Testis (tissue), 2 donors: ENCODE measurements at regions not wholly inside any gene's neighbourhood (a gene's known extent, or its start where the extent isn't known, plus 50 kb on each side); places are given as distances from the start of the nearest gene placed in this dataset.

Source experiments
- DNase-seq: peaks from one replicate; pipeline ENCODE4 v3.0.0-alpha.2; 2019
- H3K27ac ChIP-seq, 2 donors: fragments of 200-600 bp; sonication (generic); one replicate each; pipeline ENCODE4 v1.5.1; 2019
- H3K27me3 ChIP-seq: fragments of 200-600 bp; sonication (generic); one replicate; pipeline ENCODE4 v1.5.1; 2019
- H3K36me3 ChIP-seq: fragments of 200-600 bp; sonication (generic); one replicate; pipeline ENCODE4 v1.5.1; 2017; ENCODE audit warnings: low read depth; ENCODE audit errors: missing control alignments
- H3K4me1 ChIP-seq: fragments of 200-600 bp; sonication (generic); one replicate; pipeline ENCODE4 v1.5.1; 2019
- H3K4me3 ChIP-seq, 2 donors: fragments of 200-600 bp; sonication (generic); one replicate each; pipeline ENCODE4 v1.5.1; 2017 to 2019
- H3K9me3 ChIP-seq: fragments of 200-600 bp; sonication (generic); one replicate; pipeline ENCODE4 v1.5.1; 2017
- CTCF ChIP-seq, 3 experiments: fragments of 450-650 bp in 2 of 3; fragments of 200-600 bp in 1 of 3; sonication (generic) in 1 of 3; IDR thresholded peaks; one replicate each; pipeline ENCODE4 v1.5.1; 2016 to 2019; ENCODE audit warnings: antibody characterized with exemption in 3 of 3, mild to moderate bottlenecking in 2 of 3, moderate library complexity in 1 of 3
- POLR2A ChIP-seq: fragments of 450-650 bp; IDR thresholded peaks from one replicate; pipeline ENCODE4 v1.6.1; 2017; ENCODE audit warnings: antibody characterized with exemption, mild to moderate bottlenecking, moderate library complexity
- WGBS, 2 donors: methylation state at CpG; one replicate each; pipeline ENCODE4 v1.1.5; 2018; 5-methylcytosine and 5-hydroxymethylcytosine counted together
- intact Hi-C: fragments of 100-400 bp; cut with DNase I; formaldehyde crosslinking; loops from one replicate; pipeline ENCODE4 v1.15.1; 2023; ENCODE audit warnings: low total_unique reads

GRCh38 chr13:71017607-71018006 lies 849.4 kb downstream of the DACH1 start:
- Histone ChIP-seq H3K4me3 (no peak overlapping the region), H3K27ac (no peak overlapping the region), H3K36me3 (no peaks in the 10 kb centered on the region), H3K9me3 (no peaks in the 10 kb centered on the region), H3K4me1 (no peaks in the 10 kb centered on the region), H3K27me3 (no peaks in the 10 kb centered on the region)
- intact Hi-C loops: no loop called here
- TF ChIP-seq CTCF (IDR thresholded peaks at IDR 0.05) (no peak), POLR2A (no peak)
- 66 to 73% methylated on average over 1 of the region's 1 CpG for WGBS, 2 donors
- no peak for DNase-seq

- H3K27ac ChIP-seq: no peak overlapping the region
- 81 to 89% methylated on average over 2 of the region's 2 CpGs for WGBS, 2 donors
- H3K4me1 ChIP-seq: no peaks in the 10 kb centered on the region
- no peaks in the 10 kb centered on the region for H3K9me3 ChIP-seq
- H3K36me3 ChIP-seq: no peaks in the 10 kb centered on the region
- no peak overlapping the region for H3K4me3 ChIP-seq
- TF ChIP-seq CTCF (IDR thresholded peaks at IDR 0.05) (no peak), POLR2A (no peak)
- no peak for DNase-seq
- intact Hi-C loops: no loop called here
- H3K27me3 ChIP-seq: no peaks in the 10 kb centered on the region
Observed at GRCh38 chr13:71015516-71015915, 851.5 kb downstream of the DACH1 start.

- no peak for TF ChIP-seq POLR2A
- no peak for TF ChIP-seq CTCF (IDR thresholded peaks at IDR 0.05)
- Histone ChIP-seq H3K27ac (no peak overlapping the region), H3K4me3 (peak overlapping the region; percentile 24 to 25), H3K27me3 (no peaks in the 10 kb centered on the region), H3K36me3 (no peaks in the 10 kb centered on the region), H3K9me3 (no peaks in the 10 kb centered on the region), H3K4me1 (no peaks in the 10 kb centered on the region)
- intact Hi-C loops: no loop called here
- no peak for DNase-seq
- 57 to 61% methylated on average over 9 of the region's 9 CpGs for WGBS, 2 donors
Observed at GRCh38 chr13:71015021-71015420, 852.0 kb downstream of the DACH1 start.

- Histone ChIP-seq H3K9me3 (no peaks in the 10 kb centered on the region), H3K4me3 (no peak overlapping the region), H3K27me3 (no peaks in the 10 kb centered on the region), H3K27ac (no peak overlapping the region), H3K4me1 (no peaks in the 10 kb centered on the region), H3K36me3 (no peaks in the 10 kb centered on the region)
- TF ChIP-seq POLR2A: no peak
- TF ChIP-seq CTCF (IDR thresholded peaks at IDR 0.05): no peak
- intact Hi-C loops: no loop called here
- no peak for DNase-seq
Observed at GRCh38 chr13:71005919-71006318, 861.1 kb downstream of the DACH1 start.

GRCh38 chr13:70995338-70995737 lies 871.7 kb downstream of the DACH1 start:
- intact Hi-C loops: no loop called here

More at GRCh38 chr13:70995338-70995737, 871.7 kb downstream of the DACH1 start:
- no peaks in the 10 kb centered on the region for H3K27me3 ChIP-seq
- H3K36me3 ChIP-seq: no peaks in the 10 kb centered on the region
- no peak for DNase-seq
- WGBS, 2 donors: 78 to 91% methylated on average over 1 of the region's 1 CpG
- no peak for TF ChIP-seq POLR2A
- H3K4me1 ChIP-seq: no peaks in the 10 kb centered on the region
- H3K4me3 ChIP-seq: no peak overlapping the region
- no peaks in the 10 kb centered on the region for H3K9me3 ChIP-seq
- H3K27ac ChIP-seq: no peak overlapping the region
